IMR-90 (cell line): ENCODE measurements at regions not wholly inside any gene's neighbourhood (a gene's known extent, or its start where the extent isn't known, plus 50 kb on each side); places are given as distances from the start of the nearest gene placed in this dataset.

Source experiments
- ATAC-seq: fragments of 200-7000 bp; cut with Tn5 transposase; 2 replicates; pipeline ENCODE4 v1.9.1; 2020; ENCODE audit warnings: low read depth, mild to moderate bottlenecking, moderate library complexity
- BruUV-seq: library from RNA; stranded (reverse); fragments of 400-500 nt; replicated peaks from 2 replicates; lab custom pipeline; 2021; lab: Mats Ljungman, UMichigan
- CTCF ChIA-PET: fragments of 300-600 bp; formaldehyde crosslinking; extraction: SDS; loops from one replicate; lab custom pipeline; 2021; ENCODE audit warnings: antibody characterized with exemption; lab: Yijun Ruan, JAX
- POLR2A ChIA-PET: fragments of 300-600 bp; sonication (Branson Sonifier 250); formaldehyde crosslinking; loops from one replicate; lab custom pipeline; 2022; ENCODE audit warnings: antibody characterized with exemption; ENCODE audit not compliant: unreplicated experiment; lab: Charles Lee
- DNase-seq: peaks from one replicate; pipeline ENCODE4 v3.0.0; 2013
- H2AFZ ChIP-seq: replicated peaks from 2 replicates; pipeline ENCODE3; 2013; ENCODE audit warnings: low read length, mild to moderate bottlenecking; ENCODE audit not compliant: poor library complexity
- H2AK5ac ChIP-seq: 2 replicates; pipeline ENCODE4 v1.6.1; 2013; ENCODE audit warnings: low read depth, low read length, inconsistent platforms
- H2AK9ac ChIP-seq: replicated peaks from 2 replicates; pipeline ENCODE3; 2013; ENCODE audit warnings: mild to moderate bottlenecking, low read depth, low read length, moderate library complexity; ENCODE audit not compliant: poor library complexity
- H2BK120ac ChIP-seq: 2 replicates; pipeline ENCODE4 v1.6.1; 2013; ENCODE audit warnings: low read depth, low read length, inconsistent platforms
- H2BK15ac ChIP-seq: 3 replicates; pipeline ENCODE4 v1.6.1; 2013; ENCODE audit warnings: low read depth, low read length, inconsistent platforms
- H2BK20ac ChIP-seq: 2 replicates; pipeline ENCODE4 v1.6.1; 2013; ENCODE audit warnings: low read depth, mild to moderate bottlenecking, inconsistent platforms, low read length, moderate library complexity
- H2BK5ac ChIP-seq: 2 replicates; pipeline ENCODE4 v1.6.1; 2013; ENCODE audit warnings: mild to moderate bottlenecking, low read depth, low read length, inconsistent platforms; ENCODE audit not compliant: poor library complexity, severe bottlenecking
- H3K14ac ChIP-seq: replicated peaks from 2 replicates; pipeline ENCODE4 v1.6.1; 2013; ENCODE audit warnings: low read depth, low read length, inconsistent platforms
- H3K18ac ChIP-seq: 2 replicates; pipeline ENCODE4 v1.6.1; 2013; ENCODE audit warnings: low read depth, low read length, control low read depth
- H3K23ac ChIP-seq: 2 replicates; pipeline ENCODE4 v1.6.1; 2013; ENCODE audit warnings: low read depth, low read length, inconsistent platforms
- H3K27ac ChIP-seq: 2 replicates; pipeline ENCODE4 v1.5.1; 2013; ENCODE audit warnings: mild to moderate bottlenecking, control low read depth, low read length; ENCODE audit not compliant: insufficient read depth
- H3K27me3 ChIP-seq: 2 replicates; pipeline ENCODE4 v1.6.1; 2013; ENCODE audit warnings: low read length; ENCODE audit not compliant: control insufficient read depth, insufficient read depth
- H3K36me3 ChIP-seq: 2 replicates; pipeline ENCODE4 v1.6.1; 2013; ENCODE audit warnings: low read length, mixed read lengths; ENCODE audit not compliant: control insufficient read depth, insufficient read depth
- H3K4ac ChIP-seq: 2 replicates; pipeline ENCODE4 v1.6.1; 2013; ENCODE audit warnings: low read depth, low read length, inconsistent platforms
- H3K4me1 ChIP-seq: 2 replicates; pipeline ENCODE4 v1.6.1; 2013; ENCODE audit warnings: low read length, mixed read lengths; ENCODE audit not compliant: control insufficient read depth, insufficient read depth
- H3K4me2 ChIP-seq: 2 replicates; pipeline ENCODE4 v1.6.1; 2013; ENCODE audit warnings: low read depth, mild to moderate bottlenecking, control low read depth, low read length, moderate library complexity
- H3K4me3 ChIP-seq: 2 replicates; pipeline ENCODE4 v1.5.1; 2013; ENCODE audit warnings: low read depth, mild to moderate bottlenecking, control low read depth, low read length, moderate library complexity; ENCODE audit not compliant: insufficient read depth
- H3K56ac ChIP-seq: 2 replicates; pipeline ENCODE4 v1.6.1; 2013; ENCODE audit warnings: low read length, inconsistent platforms; ENCODE audit not compliant: insufficient read depth; ENCODE audit errors: extremely low read depth
- H3K79me1 ChIP-seq, 2 experiments: 2 replicates each; pipeline ENCODE4 v1.6.1; 2013; ENCODE audit warnings: low read length in 2 of 2, inconsistent platforms in 1 of 2, low read depth in 1 of 2
- H3K9ac ChIP-seq: 2 replicates; pipeline ENCODE4 v1.6.1; 2013; ENCODE audit warnings: low read depth, low read length, control low read depth
- H3K9me1 ChIP-seq: 2 replicates; pipeline ENCODE4 v1.6.1; 2013; ENCODE audit warnings: low read length, inconsistent platforms; ENCODE audit not compliant: insufficient read depth
- H3K9me3 ChIP-seq: 2 replicates; pipeline ENCODE4 v1.6.1; 2013; ENCODE audit warnings: low read length; ENCODE audit not compliant: control insufficient read depth, insufficient read depth
- H4K20me1 ChIP-seq: 2 replicates; pipeline ENCODE4 v1.6.1; 2013; ENCODE audit warnings: low read length, inconsistent platforms; ENCODE audit not compliant: insufficient read depth
- H4K5ac ChIP-seq: 2 replicates; pipeline ENCODE4 v1.6.1; 2013; ENCODE audit warnings: mild to moderate bottlenecking, low read depth, low read length, control low read depth
- H4K8ac ChIP-seq, 2 experiments: 2 replicates each; pipeline ENCODE4 v1.6.1; 2013; ENCODE audit warnings: low read depth in 2 of 2, low read length in 2 of 2, control low read depth in 1 of 2, inconsistent platforms in 1 of 2
- H4K91ac ChIP-seq: 2 replicates; pipeline ENCODE4 v1.6.1; 2013; ENCODE audit warnings: low read depth, low read length, inconsistent platforms; ENCODE audit not compliant: insufficient read depth
- BHLHE40 ChIP-seq: fragments of 150-350 bp; IDR thresholded peaks from 2 replicates; pipeline ENCODE4 v1.6.1; 2016; ENCODE audit warnings: mild to moderate bottlenecking, low read depth, low read length
- CEBPB ChIP-seq: IDR thresholded peaks from 2 replicates; pipeline ENCODE4 v1.6.1; 2012; ENCODE audit warnings: low read depth, low read length, improper control_type of control experiment
- CHD1 ChIP-seq: IDR thresholded peaks from 2 replicates; pipeline ENCODE4 v1.6.1; 2012; ENCODE audit warnings: low read depth, low read length, improper control_type of control experiment
- FOS ChIP-seq: fragments of 150-350 bp; IDR thresholded peaks from 2 replicates; pipeline ENCODE4 v1.6.1; 2016; ENCODE audit warnings: low read depth, low read length
- MAFK ChIP-seq: IDR thresholded peaks from 2 replicates; pipeline ENCODE4 v1.6.1; 2012; ENCODE audit warnings: low read depth, low read length, improper control_type of control experiment
- MAZ ChIP-seq: IDR thresholded peaks from 2 replicates; pipeline ENCODE4 v1.6.1; 2012; ENCODE audit warnings: low read depth, mild to moderate bottlenecking, low read length, improper control_type of control experiment, moderate library complexity, borderline replicate concordance
- MXI1 ChIP-seq: IDR thresholded peaks from 2 replicates; pipeline ENCODE4 v1.6.1; 2012; ENCODE audit warnings: low read depth, mild to moderate bottlenecking, low read length, moderate library complexity, borderline replicate concordance
- NFE2L2 ChIP-seq: fragments of 150-350 bp; IDR thresholded peaks from 2 replicates; pipeline ENCODE4 v1.6.1; 2016; ENCODE audit warnings: low read depth, mild to moderate bottlenecking, low read length
- POLR2A ChIP-seq: IDR thresholded peaks from 2 replicates; pipeline ENCODE4 v1.6.1; 2012; ENCODE audit warnings: mild to moderate bottlenecking, low read depth, low read length
- RAD21 ChIP-seq: IDR thresholded peaks from 2 replicates; pipeline ENCODE4 v1.6.1; 2012; ENCODE audit warnings: low read length, improper control_type of control experiment
- RCOR1 ChIP-seq: IDR thresholded peaks from 2 replicates; pipeline ENCODE4 v1.6.1; 2012; ENCODE audit warnings: mild to moderate bottlenecking, low read length, improper control_type of control experiment; ENCODE audit not compliant: insufficient replicate concordance
- RFX5 ChIP-seq: IDR thresholded peaks from 2 replicates; pipeline ENCODE4 v1.8.0; 2012; ENCODE audit warnings: low read depth, mild to moderate bottlenecking, low read length, moderate library complexity
- SMC3 ChIP-seq: fragments of 150-350 bp; IDR thresholded peaks from 2 replicates; pipeline ENCODE4 v1.6.1; 2016; ENCODE audit warnings: low read depth, mild to moderate bottlenecking, antibody characterized with exemption, low read length, moderate library complexity
- WGBS, 2 experiments: methylation state at CpG; one replicate each; pipeline versions ENCODE4 v1.1.5 to v1.1.7; 2013; ENCODE audit warnings: missing lambda C conversion rate in 2 of 2; ENCODE audit not compliant: insufficient read length in 1 of 2; ENCODE audit errors: extremely low coverage in 2 of 2; 5-methylcytosine and 5-hydroxymethylcytosine counted together
- dilution Hi-C: fragments of 300-500 bp; cut with HindIII; formaldehyde crosslinking; loops from one replicate; pipeline ENCODE4 v1.14.3; 2018; ENCODE audit warnings: low sequenced_read_pairs; ENCODE audit not compliant: unreplicated experiment
- in situ Hi-C: fragments of 300-500 bp; cut with MboI; formaldehyde crosslinking; loops from 3 replicates; pipeline ENCODE4 v1.14.3; 2019; ENCODE audit warnings: low sequenced_read_pairs, inconsistent platforms, mixed read lengths
- intact Hi-C: fragments of 100-400 bp; cut with micrococcal nuclease; formaldehyde crosslinking; loops from 2 replicates; pipeline ENCODE4 v1.10.0; 2022
- TF ChIP-seq, protein P1 (sequence below): conservative IDR thresholded peaks from 2 replicates; pipeline ENCODE4 v1.5.1; 2012; ENCODE audit warnings: mild to moderate bottlenecking, low read depth, low read length, improper control_type of control experiment
- TF ChIP-seq, protein P2 (sequence below): fragments of 150-350 bp; IDR thresholded peaks from 2 replicates; pipeline ENCODE4 v1.6.1; 2016; ENCODE audit warnings: low read depth, mild to moderate bottlenecking, low read length, moderate library complexity, borderline replicate concordance
- TF ChIP-seq, protein P3 (sequence below): fragments of 150-350 bp; IDR thresholded peaks from 2 replicates; pipeline ENCODE4 v1.6.1; 2017; ENCODE audit warnings: mild to moderate bottlenecking, antibody characterized with exemption, low read length, low read depth

DNA sequence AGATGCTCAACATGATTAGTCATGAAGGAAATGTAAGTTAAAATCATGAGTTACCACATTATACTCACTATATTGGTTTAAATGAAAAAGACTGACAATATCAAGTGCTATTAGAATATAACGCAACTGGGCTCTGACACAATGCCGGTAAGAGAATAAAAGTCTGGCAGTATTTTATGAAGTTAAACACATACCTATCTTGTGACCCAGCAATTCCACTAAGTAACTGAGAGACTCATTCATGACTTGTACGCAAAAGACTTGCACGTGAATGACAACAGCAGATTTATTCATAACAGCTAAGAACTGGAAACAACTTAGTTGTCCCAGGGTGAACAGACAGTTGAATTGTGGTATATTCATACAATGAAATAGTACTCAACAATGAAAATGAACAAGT lies 342.1 kb downstream of the SLC4A3 start:
- no peak overlapping the region for H2AK5ac ChIP-seq
- peak; percentile 42 for ATAC-seq
- no peak overlapping the region for H3K9ac ChIP-seq
- WGBS, 2 experiments: no CpG with 5 or more reads among the region's 4 CpGs
- no peaks in the 10 kb centered on the region for H3K36me3 ChIP-seq
- BruUV-seq: no TSS peak
- H3K79me1 ChIP-seq: no peaks in the 10 kb centered on the region
- ChIA-PET CTCF (no interaction called here), POLR2A (no interaction called here)
- H4K20me1 ChIP-seq: no peaks in the 10 kb centered on the region
- in situ Hi-C loops: no loop called here
- 0 out of 2 replicates have a peak, but pooled peaks cover 4% of the 10 kb centered on the region for H3K9me1 ChIP-seq
- H4K8ac ChIP-seq: no peak overlapping the region
- no peak overlapping the region; the same call in 1 of the 2 replicates for H3K4me2 ChIP-seq
- H3K27ac ChIP-seq: no peak overlapping the region
- intact Hi-C loops: no loop called here
- no peak overlapping the region for H3K56ac ChIP-seq
- H2BK20ac ChIP-seq: no peak overlapping the region
- H3K27me3 ChIP-seq: no peaks in the 10 kb centered on the region
- H2BK5ac ChIP-seq: no peak overlapping the region
- no peak overlapping the region for H4K91ac ChIP-seq
- no peak overlapping the region for H4K5ac ChIP-seq
- H3K9me3 ChIP-seq: no peaks in the 10 kb centered on the region
- no peak overlapping the region for H3K14ac ChIP-seq
- H2AFZ ChIP-seq: no peak overlapping the region
- H2AK9ac ChIP-seq: no peak overlapping the region
- dilution Hi-C loops: no loop called here
- no peak overlapping the region for H3K23ac ChIP-seq
- H3K4me3 ChIP-seq: no peak overlapping the region
- no peak overlapping the region for H2BK15ac ChIP-seq
- H3K18ac ChIP-seq: no peak overlapping the region
- H3K4me1 ChIP-seq: peaks cover 2% of the 10 kb centered on the region; the same call in 1 of the 2 replicates
- DNase-seq: peak; percentile 90
- TF ChIP-seq RAD21 (no peak), FOS (peak; percentile 54; the same call in 1 of the 2 replicates), MXI1 (no peak), SMC3 (no peak), CHD1 (no peak), MAZ (no peak), RFX5 (no peak), CEBPB (peak; percentile 64; the same call in 1 of the 2 replicates), BHLHE40 (peak; percentile 99), POLR2A (no peak), NFE2L2 (peak; percentile 55; the same call in 1 of the 2 replicates), RCOR1 (no peak), MAFK (peak; percentile 12; the same call in 1 of the 2 replicates)
- TF ChIP-seq, protein P1, sequence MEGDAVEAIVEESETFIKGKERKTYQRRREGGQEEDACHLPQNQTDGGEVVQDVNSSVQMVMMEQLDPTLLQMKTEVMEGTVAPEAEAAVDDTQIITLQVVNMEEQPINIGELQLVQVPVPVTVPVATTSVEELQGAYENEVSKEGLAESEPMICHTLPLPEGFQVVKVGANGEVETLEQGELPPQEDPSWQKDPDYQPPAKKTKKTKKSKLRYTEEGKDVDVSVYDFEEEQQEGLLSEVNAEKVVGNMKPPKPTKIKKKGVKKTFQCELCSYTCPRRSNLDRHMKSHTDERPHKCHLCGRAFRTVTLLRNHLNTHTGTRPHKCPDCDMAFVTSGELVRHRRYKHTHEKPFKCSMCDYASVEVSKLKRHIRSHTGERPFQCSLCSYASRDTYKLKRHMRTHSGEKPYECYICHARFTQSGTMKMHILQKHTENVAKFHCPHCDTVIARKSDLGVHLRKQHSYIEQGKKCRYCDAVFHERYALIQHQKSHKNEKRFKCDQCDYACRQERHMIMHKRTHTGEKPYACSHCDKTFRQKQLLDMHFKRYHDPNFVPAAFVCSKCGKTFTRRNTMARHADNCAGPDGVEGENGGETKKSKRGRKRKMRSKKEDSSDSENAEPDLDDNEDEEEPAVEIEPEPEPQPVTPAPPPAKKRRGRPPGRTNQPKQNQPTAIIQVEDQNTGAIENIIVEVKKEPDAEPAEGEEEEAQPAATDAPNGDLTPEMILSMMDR: no peak
- TF ChIP-seq, protein P2, sequence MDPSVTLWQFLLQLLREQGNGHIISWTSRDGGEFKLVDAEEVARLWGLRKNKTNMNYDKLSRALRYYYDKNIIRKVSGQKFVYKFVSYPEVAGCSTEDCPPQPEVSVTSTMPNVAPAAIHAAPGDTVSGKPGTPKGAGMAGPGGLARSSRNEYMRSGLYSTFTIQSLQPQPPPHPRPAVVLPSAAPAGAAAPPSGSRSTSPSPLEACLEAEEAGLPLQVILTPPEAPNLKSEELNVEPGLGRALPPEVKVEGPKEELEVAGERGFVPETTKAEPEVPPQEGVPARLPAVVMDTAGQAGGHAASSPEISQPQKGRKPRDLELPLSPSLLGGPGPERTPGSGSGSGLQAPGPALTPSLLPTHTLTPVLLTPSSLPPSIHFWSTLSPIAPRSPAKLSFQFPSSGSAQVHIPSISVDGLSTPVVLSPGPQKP: no peak
- TF ChIP-seq, protein P3, sequence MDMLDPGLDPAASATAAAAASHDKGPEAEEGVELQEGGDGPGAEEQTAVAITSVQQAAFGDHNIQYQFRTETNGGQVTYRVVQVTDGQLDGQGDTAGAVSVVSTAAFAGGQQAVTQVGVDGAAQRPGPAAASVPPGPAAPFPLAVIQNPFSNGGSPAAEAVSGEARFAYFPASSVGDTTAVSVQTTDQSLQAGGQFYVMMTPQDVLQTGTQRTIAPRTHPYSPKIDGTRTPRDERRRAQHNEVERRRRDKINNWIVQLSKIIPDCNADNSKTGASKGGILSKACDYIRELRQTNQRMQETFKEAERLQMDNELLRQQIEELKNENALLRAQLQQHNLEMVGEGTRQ: no peak
- no peak overlapping the region for H3K4ac ChIP-seq
- H2BK120ac ChIP-seq: no peak overlapping the region
